SW 1271 (cell line): ENCODE measurements at regions not wholly inside any gene's neighbourhood (a gene's known extent, or its start where the extent isn't known, plus 50 kb on each side); places are given as distances from the start of the nearest gene placed in this dataset.

Experiments
- DNase-seq, 2 experiments: peaks; one replicate each; lab custom pipeline; 2025; lab: John Stamatoyannopoulos, UW

GRCh38 chr2:207289295-207290018 lies 123.7 kb upstream of the KLF7 start:
- no peak for DNase-seq

GRCh38 chr2:207290833-207291624 lies 125.3 kb upstream of the KLF7 start:
- no peak for DNase-seq

- no peak for DNase-seq
Measured at GRCh38 chr2:207291625-207292252, 126.0 kb upstream of the KLF7 start.

- no peak for DNase-seq
Measured at GRCh38 chr2:207296265-207296948, 130.7 kb upstream of the KLF7 start.

GRCh38 chr2:207300817-207301216 lies 135.1 kb upstream of the KLF7 start:
- DNase-seq = no peak

- no peak for DNase-seq
Measured at GRCh38 chr2:207304761-207305160, 139.0 kb upstream of the KLF7 start.

- no peak for DNase-seq
Measured at GRCh38 chr2:207308519-207309224, 142.9 kb upstream of the KLF7 start.

- DNase-seq = peak in 1 of 2 experiments; percentile 19
Measured at GRCh38 chr2:207311316-207312005, 145.7 kb upstream of the KLF7 start.

GRCh38 chr2:207312006-207312356 lies 146.2 kb upstream of the KLF7 start:
- DNase-seq = no peak

- no peak for DNase-seq
Measured at GRCh38 chr2:207313947-207314346, 148.2 kb upstream of the KLF7 start.

- DNase-seq = no peak
Measured at GRCh38 chr2:207315131-207315530, 149.4 kb upstream of the KLF7 start.

GRCh38 chr2:207316484-207316883 lies 150.7 kb upstream of the KLF7 start:
- DNase-seq = no peak

- no peak for DNase-seq
Measured at GRCh38 chr2:207316906-207317305, 151.2 kb upstream of the KLF7 start.

GRCh38 chr2:207317378-207317984 lies 151.7 kb upstream of the KLF7 start:
- no peak for DNase-seq

- DNase-seq = no peak
Measured at GRCh38 chr2:207318181-207318628, 152.5 kb upstream of the KLF7 start.

GRCh38 chr2:207319316-207319715 lies 153.6 kb upstream of the KLF7 start:
- DNase-seq = no peak

GRCh38 chr2:207320381-207321159 lies 154.8 kb upstream of the KLF7 start:
- DNase-seq = no peak

- DNase-seq = no peak
Measured at GRCh38 chr2:207321514-207321913, 155.8 kb upstream of the KLF7 start.

GRCh38 chr2:207324001-207324400 lies 158.3 kb upstream of the KLF7 start:
- no peak for DNase-seq

GRCh38 chr2:207327513-207327912 lies 161.8 kb upstream of the KLF7 start:
- no peak for DNase-seq
